Peyer's patch (tissue), 4 donors: ENCODE measurements at regions not wholly inside any gene's neighbourhood (a gene's known extent, or its start where the extent isn't known, plus 50 kb on each side); places are given as distances from the start of the nearest gene placed in this dataset.

Source experiments
- DNase-seq, 3 donors: peaks; one replicate each; pipeline ENCODE4 v3.0.0-alpha.2; 2017 to 2019
- H3K27ac ChIP-seq, 4 donors: fragments of 200-600 bp; sonication (generic); one replicate each; pipeline ENCODE4 v1.5.1; 2016 to 2019
- H3K27me3 ChIP-seq, 2 donors: fragments of 200-600 bp; sonication (generic); one replicate each; pipeline ENCODE4 v1.5.1; 2019
- H3K36me3 ChIP-seq, 3 donors: fragments of 200-600 bp; sonication (generic); one replicate each; pipeline ENCODE4 v1.5.1; 2016 to 2019
- H3K4me1 ChIP-seq, 4 donors: fragments of 200-600 bp; sonication (generic); one replicate each; pipeline ENCODE4 v1.5.1; 2016 to 2019
- H3K4me3 ChIP-seq, 4 donors: fragments of 200-600 bp; sonication (generic); 1 replicate in 3 of 4; 2 replicates in 1 of 4; pipeline ENCODE4 v1.5.1; 2016 to 2019; ENCODE audit warnings: mild to moderate bottlenecking in 1 of 4
- H3K9me3 ChIP-seq, 4 donors: fragments of 200-600 bp; sonication (generic); one replicate each; pipeline ENCODE4 v1.5.1; 2016 to 2019; ENCODE audit warnings: mild to moderate bottlenecking in 1 of 4
- POLR2A ChIP-seq, 2 donors: fragments of 450-650 bp; IDR thresholded peaks; one replicate each; pipeline ENCODE4 v1.5.1; 2017; ENCODE audit warnings: antibody characterized with exemption in 2 of 2, mild to moderate bottlenecking in 2 of 2, moderate library complexity in 2 of 2
- TF ChIP-seq, protein P1 (sequence below), 6 experiments: fragments of 450-650 bp in 4 of 6; fragments of 200-600 bp in 2 of 6; sonication (generic) in 1 of 6; IDR thresholded peaks; one replicate each; pipeline ENCODE4 v1.5.1; 2017 to 2019; ENCODE audit warnings: antibody characterized with exemption in 6 of 6, mild to moderate bottlenecking in 3 of 6, moderate library complexity in 1 of 6

DNA sequence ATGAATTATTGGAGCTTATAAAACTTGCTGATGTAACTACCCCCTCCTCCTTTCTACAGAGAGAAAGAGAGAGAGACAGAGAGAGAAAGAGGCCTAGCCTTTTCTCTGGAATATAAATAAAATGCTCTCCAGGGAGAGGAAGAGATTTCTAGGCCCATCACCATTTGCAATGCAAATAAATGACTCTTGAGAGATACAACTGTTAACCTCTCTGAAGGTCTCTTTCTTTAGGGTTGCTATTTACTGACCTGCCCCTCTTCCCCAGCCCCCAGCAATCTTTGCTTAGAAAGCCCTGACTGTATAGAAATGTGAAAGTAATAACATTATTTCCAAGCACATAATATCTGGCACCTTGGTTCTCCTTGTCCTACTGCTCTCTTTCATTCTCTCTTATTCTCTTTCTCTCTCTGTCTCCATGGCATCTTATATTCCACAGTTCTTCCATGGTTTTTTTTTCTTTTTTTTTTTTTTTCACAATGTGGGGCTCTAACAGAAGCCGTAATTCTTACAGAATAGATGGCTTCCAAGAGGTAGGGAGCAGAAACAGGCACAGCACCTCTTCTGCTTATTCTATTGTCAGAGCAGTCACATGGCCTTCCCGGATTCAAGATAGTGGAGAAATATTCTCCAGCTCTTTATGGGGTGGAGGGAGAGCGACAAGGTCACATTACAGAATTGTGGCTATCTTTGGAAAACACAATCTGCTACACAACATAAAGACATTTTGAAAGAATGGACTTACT is 1087.9 kb upstream of the NUDT12 start:
- Histone ChIP-seq H3K36me3 (no peaks in the 10 kb centered on the region), H3K27ac (no peak overlapping the region), H3K4me3 (no peak overlapping the region), H3K4me1 (no peaks in the 10 kb centered on the region), H3K9me3 (no peaks in the 10 kb centered on the region), H3K27me3 (no peaks in the 10 kb centered on the region)
- TF ChIP-seq, protein P1, sequence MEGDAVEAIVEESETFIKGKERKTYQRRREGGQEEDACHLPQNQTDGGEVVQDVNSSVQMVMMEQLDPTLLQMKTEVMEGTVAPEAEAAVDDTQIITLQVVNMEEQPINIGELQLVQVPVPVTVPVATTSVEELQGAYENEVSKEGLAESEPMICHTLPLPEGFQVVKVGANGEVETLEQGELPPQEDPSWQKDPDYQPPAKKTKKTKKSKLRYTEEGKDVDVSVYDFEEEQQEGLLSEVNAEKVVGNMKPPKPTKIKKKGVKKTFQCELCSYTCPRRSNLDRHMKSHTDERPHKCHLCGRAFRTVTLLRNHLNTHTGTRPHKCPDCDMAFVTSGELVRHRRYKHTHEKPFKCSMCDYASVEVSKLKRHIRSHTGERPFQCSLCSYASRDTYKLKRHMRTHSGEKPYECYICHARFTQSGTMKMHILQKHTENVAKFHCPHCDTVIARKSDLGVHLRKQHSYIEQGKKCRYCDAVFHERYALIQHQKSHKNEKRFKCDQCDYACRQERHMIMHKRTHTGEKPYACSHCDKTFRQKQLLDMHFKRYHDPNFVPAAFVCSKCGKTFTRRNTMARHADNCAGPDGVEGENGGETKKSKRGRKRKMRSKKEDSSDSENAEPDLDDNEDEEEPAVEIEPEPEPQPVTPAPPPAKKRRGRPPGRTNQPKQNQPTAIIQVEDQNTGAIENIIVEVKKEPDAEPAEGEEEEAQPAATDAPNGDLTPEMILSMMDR (IDR thresholded peaks at IDR 0.05): no peak
- no peak for TF ChIP-seq POLR2A (IDR thresholded peaks at IDR 0.05)
- DNase-seq: no peak

DNA sequence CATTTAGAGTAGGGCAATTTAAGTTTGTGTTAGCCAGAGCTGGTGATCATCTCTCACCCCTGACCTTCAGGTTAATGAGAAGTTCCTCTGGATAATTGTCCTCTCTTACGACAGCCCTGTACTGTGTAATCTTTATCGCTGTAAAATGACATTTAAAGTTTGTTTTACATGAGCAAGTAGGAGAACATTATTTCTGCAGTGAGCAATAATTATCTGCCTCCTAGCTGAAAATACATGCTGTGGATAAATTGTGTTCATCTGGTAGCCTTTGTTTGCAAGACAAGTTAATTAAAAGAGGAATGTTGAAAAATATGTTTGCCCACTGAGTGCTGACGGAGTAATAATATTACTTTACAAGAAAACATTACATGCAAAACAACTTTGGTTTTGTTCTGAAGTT is 1083.8 kb upstream of the NUDT12 start:
- Histone ChIP-seq H3K4me1 (no peaks in the 10 kb centered on the region), H3K36me3 (no peaks in the 10 kb centered on the region), H3K27me3 (no peaks in the 10 kb centered on the region), H3K9me3 (no peaks in the 10 kb centered on the region), H3K4me3 (no peak overlapping the region), H3K27ac (no peak overlapping the region)
- DNase-seq: no peak
- no peak for TF ChIP-seq POLR2A (IDR thresholded peaks at IDR 0.05)
- TF ChIP-seq, protein P1 (IDR thresholded peaks at IDR 0.05): no peak

DNA sequence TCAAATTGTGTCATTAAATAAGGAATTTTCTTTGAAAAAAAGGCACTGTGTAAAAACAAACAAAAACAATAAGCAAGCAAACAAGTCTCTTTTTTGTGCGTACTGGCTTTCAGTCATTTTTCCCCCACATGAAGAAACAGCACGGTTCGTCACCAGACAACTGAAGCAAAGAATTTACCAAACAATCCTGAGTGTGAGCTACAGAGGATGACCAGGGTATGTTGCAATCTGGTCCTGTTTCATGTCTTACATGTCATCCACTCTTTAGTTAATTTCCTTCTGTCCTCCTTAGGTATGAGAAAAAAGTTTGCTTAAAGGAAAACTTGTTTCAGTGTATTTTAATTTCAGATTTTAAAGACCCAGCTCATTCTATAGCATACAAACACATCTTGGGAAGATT is 1080.7 kb upstream of the NUDT12 start:
- no peak for DNase-seq
- no peaks in the 10 kb centered on the region for H3K4me1 ChIP-seq
- H3K27ac ChIP-seq: no peak overlapping the region
- H3K9me3 ChIP-seq: no peaks in the 10 kb centered on the region
- H3K4me3 ChIP-seq: no peak overlapping the region
- no peak for TF ChIP-seq POLR2A (IDR thresholded peaks at IDR 0.05)
- H3K27me3 ChIP-seq: no peaks in the 10 kb centered on the region
- H3K36me3 ChIP-seq: no peaks in the 10 kb centered on the region

DNA sequence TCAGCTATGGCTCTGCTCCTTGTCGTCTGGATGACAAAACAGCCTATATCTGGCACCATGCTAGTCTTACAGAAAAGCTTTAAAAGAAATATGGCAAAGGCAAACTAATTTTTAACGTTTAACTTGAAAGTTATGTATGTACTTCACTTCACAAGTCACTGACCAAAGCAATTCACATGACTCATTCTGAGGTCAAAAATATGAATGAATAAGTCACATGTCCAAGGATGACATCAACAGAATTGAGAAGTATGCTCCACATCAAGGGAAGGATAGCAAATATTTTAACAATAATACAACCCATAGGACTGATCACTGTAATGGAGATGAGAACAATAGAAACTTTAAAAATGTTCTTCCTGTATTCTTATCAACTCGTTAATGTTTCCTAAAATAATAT is 1072.6 kb upstream of the NUDT12 start:
- Histone ChIP-seq H3K36me3 (no peaks in the 10 kb centered on the region), H3K27me3 (no peaks in the 10 kb centered on the region), H3K4me3 (no peak overlapping the region), H3K4me1 (no peaks in the 10 kb centered on the region), H3K9me3 (no peaks in the 10 kb centered on the region), H3K27ac (no peak overlapping the region)
- no peak for DNase-seq
- TF ChIP-seq POLR2A (IDR thresholded peaks at IDR 0.05): no peak
- TF ChIP-seq, protein P1 (IDR thresholded peaks at IDR 0.05): no peak

DNA sequence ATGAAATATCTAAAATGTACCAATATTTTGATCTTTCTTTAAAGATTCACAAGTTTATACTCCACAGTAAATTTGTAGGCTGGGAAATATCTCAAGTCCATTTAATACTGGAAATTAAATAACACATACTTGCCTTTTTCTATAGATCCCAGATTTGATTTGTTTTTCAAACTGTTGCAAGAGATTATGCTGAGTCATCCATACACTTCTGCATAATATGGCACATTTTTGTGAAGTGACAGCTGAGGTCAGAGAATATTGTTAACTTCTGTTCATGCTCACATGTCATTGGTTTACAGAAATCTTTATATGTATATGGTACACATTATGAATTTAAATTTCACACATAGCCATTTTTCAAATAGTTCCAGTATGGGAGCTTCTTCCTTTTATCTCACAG is 1066.3 kb upstream of the NUDT12 start:
- H3K27me3 ChIP-seq: no peaks in the 10 kb centered on the region
- TF ChIP-seq POLR2A (IDR thresholded peaks at IDR 0.05): no peak
- TF ChIP-seq, protein P1 (IDR thresholded peaks at IDR 0.05): no peak
- H3K4me1 ChIP-seq: no peaks in the 10 kb centered on the region

DNA sequence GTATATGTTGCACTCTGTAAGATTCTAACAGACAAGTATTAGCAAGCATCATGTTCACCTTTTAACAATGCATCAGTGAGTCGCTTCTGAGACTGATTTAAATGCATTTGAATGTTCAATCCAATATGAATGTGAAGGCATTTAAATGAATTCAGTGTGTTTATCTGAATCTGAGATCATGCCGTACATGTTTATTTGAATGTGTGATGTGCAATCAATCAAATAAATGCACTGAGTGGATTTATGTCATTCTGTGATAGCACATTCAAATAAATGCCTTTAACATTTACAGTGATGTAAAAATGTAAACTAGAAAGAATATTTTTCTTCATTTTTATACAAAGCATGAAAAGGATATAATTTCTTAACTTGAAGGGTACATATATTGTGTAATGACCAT is 1063.5 kb upstream of the NUDT12 start:
- no peaks in the 10 kb centered on the region for H3K4me1 ChIP-seq
- TF ChIP-seq, protein P1 (IDR thresholded peaks at IDR 0.05): no peak
- no peak for TF ChIP-seq POLR2A (IDR thresholded peaks at IDR 0.05)
- no peak for DNase-seq
- H3K27ac ChIP-seq: no peak overlapping the region
- H3K27me3 ChIP-seq: no peaks in the 10 kb centered on the region
- no peaks in the 10 kb centered on the region for H3K36me3 ChIP-seq
- no peak overlapping the region for H3K4me3 ChIP-seq
- H3K9me3 ChIP-seq: no peaks in the 10 kb centered on the region

More for the DNA sequence above, 1066.3 kb upstream of the NUDT12 start:
- Histone ChIP-seq H3K9me3 (no peaks in the 10 kb centered on the region), H3K27ac (no peak overlapping the region), H3K36me3 (no peaks in the 10 kb centered on the region), H3K4me3 (no peak overlapping the region)
- DNase-seq: no peak
